SH-SY5Y (cell line): ENCODE measurements at regions not wholly inside any gene's neighbourhood (a gene's known extent, or its start where the extent isn't known, plus 50 kb on each side); places are given as distances from the start of the nearest gene placed in this dataset.

ENCODE experiments used
- GATA2 ChIP-seq: IDR thresholded peaks from 2 replicates; pipeline ENCODE4 v1.6.1; 2011; ENCODE audit warnings: mild to moderate bottlenecking, low read depth, low read length
- GATA3 ChIP-seq: IDR thresholded peaks from 2 replicates; pipeline ENCODE4 v1.6.1; 2011; ENCODE audit warnings: low read depth, mild to moderate bottlenecking, low read length, moderate library complexity

- TF ChIP-seq GATA3, result no peak
- no peak for TF ChIP-seq GATA2
Measured at GRCh38 chr1:216793973-216794372, 70.7 kb upstream of the ESRRG start.
